IMR-90 (cell line): ENCODE measurements at regions not wholly inside any gene's neighbourhood (a gene's known extent, or its start where the extent isn't known, plus 50 kb on each side); places are given as distances from the start of the nearest gene placed in this dataset.

ENCODE experiments used
- ATAC-seq: fragments of 200-7000 bp; cut with Tn5 transposase; 2 replicates; pipeline ENCODE4 v1.9.1; 2020; ENCODE audit warnings: low read depth, mild to moderate bottlenecking, moderate library complexity
- BruUV-seq: library from RNA; stranded (reverse); fragments of 400-500 nt; replicated peaks from 2 replicates; lab custom pipeline; 2021; lab: Mats Ljungman, UMichigan
- CTCF ChIA-PET: fragments of 300-600 bp; formaldehyde crosslinking; extraction: SDS; loops from one replicate; lab custom pipeline; 2021; ENCODE audit warnings: antibody characterized with exemption; lab: Yijun Ruan, JAX
- POLR2A ChIA-PET: fragments of 300-600 bp; sonication (Branson Sonifier 250); formaldehyde crosslinking; loops from one replicate; lab custom pipeline; 2022; ENCODE audit warnings: antibody characterized with exemption; ENCODE audit not compliant: unreplicated experiment; lab: Charles Lee
- DNase-seq: peaks from one replicate; pipeline ENCODE4 v3.0.0; 2013
- H2AFZ ChIP-seq: replicated peaks from 2 replicates; pipeline ENCODE3; 2013; ENCODE audit warnings: low read length, mild to moderate bottlenecking; ENCODE audit not compliant: poor library complexity
- H2AK5ac ChIP-seq: 2 replicates; pipeline ENCODE4 v1.6.1; 2013; ENCODE audit warnings: low read depth, low read length, inconsistent platforms
- H2AK9ac ChIP-seq: replicated peaks from 2 replicates; pipeline ENCODE3; 2013; ENCODE audit warnings: mild to moderate bottlenecking, low read depth, low read length, moderate library complexity; ENCODE audit not compliant: poor library complexity
- H2BK120ac ChIP-seq: 2 replicates; pipeline ENCODE4 v1.6.1; 2013; ENCODE audit warnings: low read depth, low read length, inconsistent platforms
- H2BK15ac ChIP-seq: 3 replicates; pipeline ENCODE4 v1.6.1; 2013; ENCODE audit warnings: low read depth, low read length, inconsistent platforms
- H2BK20ac ChIP-seq: 2 replicates; pipeline ENCODE4 v1.6.1; 2013; ENCODE audit warnings: low read depth, mild to moderate bottlenecking, inconsistent platforms, low read length, moderate library complexity
- H2BK5ac ChIP-seq: 2 replicates; pipeline ENCODE4 v1.6.1; 2013; ENCODE audit warnings: mild to moderate bottlenecking, low read depth, low read length, inconsistent platforms; ENCODE audit not compliant: poor library complexity, severe bottlenecking
- H3K14ac ChIP-seq: replicated peaks from 2 replicates; pipeline ENCODE4 v1.6.1; 2013; ENCODE audit warnings: low read depth, low read length, inconsistent platforms
- H3K18ac ChIP-seq: 2 replicates; pipeline ENCODE4 v1.6.1; 2013; ENCODE audit warnings: low read depth, low read length, control low read depth
- H3K23ac ChIP-seq: 2 replicates; pipeline ENCODE4 v1.6.1; 2013; ENCODE audit warnings: low read depth, low read length, inconsistent platforms
- H3K27ac ChIP-seq: 2 replicates; pipeline ENCODE4 v1.5.1; 2013; ENCODE audit warnings: mild to moderate bottlenecking, control low read depth, low read length; ENCODE audit not compliant: insufficient read depth
- H3K27me3 ChIP-seq: 2 replicates; pipeline ENCODE4 v1.6.1; 2013; ENCODE audit warnings: low read length; ENCODE audit not compliant: control insufficient read depth, insufficient read depth
- H3K36me3 ChIP-seq: 2 replicates; pipeline ENCODE4 v1.6.1; 2013; ENCODE audit warnings: low read length, mixed read lengths; ENCODE audit not compliant: control insufficient read depth, insufficient read depth
- H3K4ac ChIP-seq: 2 replicates; pipeline ENCODE4 v1.6.1; 2013; ENCODE audit warnings: low read depth, low read length, inconsistent platforms
- H3K4me1 ChIP-seq: 2 replicates; pipeline ENCODE4 v1.6.1; 2013; ENCODE audit warnings: low read length, mixed read lengths; ENCODE audit not compliant: control insufficient read depth, insufficient read depth
- H3K4me2 ChIP-seq: 2 replicates; pipeline ENCODE4 v1.6.1; 2013; ENCODE audit warnings: low read depth, mild to moderate bottlenecking, control low read depth, low read length, moderate library complexity
- H3K4me3 ChIP-seq: 2 replicates; pipeline ENCODE4 v1.5.1; 2013; ENCODE audit warnings: low read depth, mild to moderate bottlenecking, control low read depth, low read length, moderate library complexity; ENCODE audit not compliant: insufficient read depth
- H3K56ac ChIP-seq: 2 replicates; pipeline ENCODE4 v1.6.1; 2013; ENCODE audit warnings: low read length, inconsistent platforms; ENCODE audit not compliant: insufficient read depth; ENCODE audit errors: extremely low read depth
- H3K79me1 ChIP-seq, 2 experiments: 2 replicates each; pipeline ENCODE4 v1.6.1; 2013; ENCODE audit warnings: low read length in 2 of 2, inconsistent platforms in 1 of 2, low read depth in 1 of 2
- H3K9ac ChIP-seq: 2 replicates; pipeline ENCODE4 v1.6.1; 2013; ENCODE audit warnings: low read depth, low read length, control low read depth
- H3K9me1 ChIP-seq: 2 replicates; pipeline ENCODE4 v1.6.1; 2013; ENCODE audit warnings: low read length, inconsistent platforms; ENCODE audit not compliant: insufficient read depth
- H3K9me3 ChIP-seq: 2 replicates; pipeline ENCODE4 v1.6.1; 2013; ENCODE audit warnings: low read length; ENCODE audit not compliant: control insufficient read depth, insufficient read depth
- H4K20me1 ChIP-seq: 2 replicates; pipeline ENCODE4 v1.6.1; 2013; ENCODE audit warnings: low read length, inconsistent platforms; ENCODE audit not compliant: insufficient read depth
- H4K5ac ChIP-seq: 2 replicates; pipeline ENCODE4 v1.6.1; 2013; ENCODE audit warnings: mild to moderate bottlenecking, low read depth, low read length, control low read depth
- H4K8ac ChIP-seq, 2 experiments: 2 replicates each; pipeline ENCODE4 v1.6.1; 2013; ENCODE audit warnings: low read depth in 2 of 2, low read length in 2 of 2, control low read depth in 1 of 2, inconsistent platforms in 1 of 2
- H4K91ac ChIP-seq: 2 replicates; pipeline ENCODE4 v1.6.1; 2013; ENCODE audit warnings: low read depth, low read length, inconsistent platforms; ENCODE audit not compliant: insufficient read depth
- BHLHE40 ChIP-seq: fragments of 150-350 bp; IDR thresholded peaks from 2 replicates; pipeline ENCODE4 v1.6.1; 2016; ENCODE audit warnings: mild to moderate bottlenecking, low read depth, low read length
- CEBPB ChIP-seq: IDR thresholded peaks from 2 replicates; pipeline ENCODE4 v1.6.1; 2012; ENCODE audit warnings: low read depth, low read length, improper control_type of control experiment
- CHD1 ChIP-seq: IDR thresholded peaks from 2 replicates; pipeline ENCODE4 v1.6.1; 2012; ENCODE audit warnings: low read depth, low read length, improper control_type of control experiment
- FOS ChIP-seq: fragments of 150-350 bp; IDR thresholded peaks from 2 replicates; pipeline ENCODE4 v1.6.1; 2016; ENCODE audit warnings: low read depth, low read length
- MAFK ChIP-seq: IDR thresholded peaks from 2 replicates; pipeline ENCODE4 v1.6.1; 2012; ENCODE audit warnings: low read depth, low read length, improper control_type of control experiment
- MAZ ChIP-seq: IDR thresholded peaks from 2 replicates; pipeline ENCODE4 v1.6.1; 2012; ENCODE audit warnings: low read depth, mild to moderate bottlenecking, low read length, improper control_type of control experiment, moderate library complexity, borderline replicate concordance
- NFE2L2 ChIP-seq: fragments of 150-350 bp; IDR thresholded peaks from 2 replicates; pipeline ENCODE4 v1.6.1; 2016; ENCODE audit warnings: low read depth, mild to moderate bottlenecking, low read length
- POLR2A ChIP-seq: IDR thresholded peaks from 2 replicates; pipeline ENCODE4 v1.6.1; 2012; ENCODE audit warnings: mild to moderate bottlenecking, low read depth, low read length
- RAD21 ChIP-seq: IDR thresholded peaks from 2 replicates; pipeline ENCODE4 v1.6.1; 2012; ENCODE audit warnings: low read length, improper control_type of control experiment
- RFX5 ChIP-seq: IDR thresholded peaks from 2 replicates; pipeline ENCODE4 v1.8.0; 2012; ENCODE audit warnings: low read depth, mild to moderate bottlenecking, low read length, moderate library complexity
- SMC3 ChIP-seq: fragments of 150-350 bp; IDR thresholded peaks from 2 replicates; pipeline ENCODE4 v1.6.1; 2016; ENCODE audit warnings: low read depth, mild to moderate bottlenecking, antibody characterized with exemption, low read length, moderate library complexity
- WGBS, 2 experiments: methylation state at CpG; one replicate each; pipeline versions ENCODE4 v1.1.5 to v1.1.7; 2013; ENCODE audit warnings: missing lambda C conversion rate in 2 of 2; ENCODE audit not compliant: insufficient read length in 1 of 2; ENCODE audit errors: extremely low coverage in 2 of 2; 5-methylcytosine and 5-hydroxymethylcytosine counted together
- dilution Hi-C: fragments of 300-500 bp; cut with HindIII; formaldehyde crosslinking; loops from one replicate; pipeline ENCODE4 v1.14.3; 2018; ENCODE audit warnings: low sequenced_read_pairs; ENCODE audit not compliant: unreplicated experiment
- in situ Hi-C: fragments of 300-500 bp; cut with MboI; formaldehyde crosslinking; loops from 3 replicates; pipeline ENCODE4 v1.14.3; 2019; ENCODE audit warnings: low sequenced_read_pairs, inconsistent platforms, mixed read lengths
- intact Hi-C: fragments of 100-400 bp; cut with micrococcal nuclease; formaldehyde crosslinking; loops from 2 replicates; pipeline ENCODE4 v1.10.0; 2022
- TF ChIP-seq, protein P1 (sequence below): fragments of 150-350 bp; IDR thresholded peaks from 2 replicates; pipeline ENCODE4 v1.6.1; 2016; ENCODE audit warnings: low read depth, mild to moderate bottlenecking, low read length, moderate library complexity, borderline replicate concordance
- TF ChIP-seq, protein P2 (sequence below): fragments of 150-350 bp; IDR thresholded peaks from 2 replicates; pipeline ENCODE4 v1.6.1; 2017; ENCODE audit warnings: mild to moderate bottlenecking, antibody characterized with exemption, low read length, low read depth
- TF ChIP-seq, protein P3 (sequence below): conservative IDR thresholded peaks from 2 replicates; pipeline ENCODE4 v1.5.1; 2012; ENCODE audit warnings: mild to moderate bottlenecking, low read depth, low read length, improper control_type of control experiment

DNA sequence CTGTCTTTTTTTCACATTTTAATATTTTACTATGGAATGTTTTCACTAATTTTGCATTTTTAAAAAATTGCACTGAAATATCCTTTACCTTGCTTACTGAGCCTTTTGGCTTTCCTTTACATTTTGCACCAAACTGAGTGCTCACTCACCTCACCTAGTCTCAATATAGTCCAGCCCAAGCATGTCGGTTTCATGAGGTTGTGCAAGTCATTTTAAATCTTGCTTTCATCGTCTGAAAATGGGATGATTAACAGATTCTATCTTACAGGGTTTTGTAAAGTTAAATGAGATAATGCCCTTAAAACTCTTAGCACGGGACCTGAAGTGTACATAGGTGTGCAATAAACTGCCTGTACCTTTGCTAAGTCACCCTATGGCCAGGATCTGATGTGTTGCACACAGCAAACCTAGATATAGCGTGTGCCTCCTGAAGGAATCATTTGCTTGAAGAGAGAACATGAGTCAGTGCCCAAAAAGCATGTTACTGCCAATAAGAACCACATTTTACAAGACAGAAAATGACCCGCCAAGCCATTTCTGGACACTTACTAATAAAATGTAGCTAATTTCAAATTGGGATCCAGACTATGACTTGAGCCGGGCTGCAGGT lies 199.8 kb downstream of the JCAD start:
- H3K79me1 ChIP-seq = no peaks in the 10 kb centered on the region
- no peak overlapping the region for H4K5ac ChIP-seq
- no peak overlapping the region for H3K27ac ChIP-seq
- BruUV-seq = no TSS peak
- no peak overlapping the region for H3K14ac ChIP-seq
- no peaks in the 10 kb centered on the region for H3K36me3 ChIP-seq
- H2AK5ac ChIP-seq = peak overlapping the region; percentile 60; the same call in 1 of the 2 replicates
- H3K9me3 ChIP-seq = no peaks in the 10 kb centered on the region
- ChIA-PET POLR2A (interaction anchor here (0.6 kb wide), 1 partner anchor 179 kb away, joined by 7 read pairs; no protein-coding TSS in a partner anchor), CTCF (interaction anchor here (0.5 to 0.9 kb wide), 3 partner anchors 134 to 281 kb away, joined by 3 to 5 read pairs (median 5); no protein-coding TSS in a partner anchor)
- no peak overlapping the region for H3K18ac ChIP-seq
- no peak overlapping the region for H3K4ac ChIP-seq
- no peak overlapping the region for H2AFZ ChIP-seq
- intact Hi-C loops (loop anchor here (5.0 to 10.0 kb wide), 3 partner anchors 57 to 325 kb away; no protein-coding TSS in a partner anchor), dilution Hi-C loops (no loop called here), in situ Hi-C loops (no loop called here)
- H4K8ac ChIP-seq = no peak overlapping the region; a peak in 1 of 4 replicates
- no peak overlapping the region for H2AK9ac ChIP-seq
- H2BK20ac ChIP-seq = peak overlapping the region; percentile 48
- WGBS, 2 experiments = 90% methylated on average over 2 of the region's 6 CpGs; no CpG with 5 or more reads in 1 of the 2 experiments
- no peak for TF ChIP-seq SMC3
- no peak for TF ChIP-seq CHD1
- TF ChIP-seq, protein P1, sequence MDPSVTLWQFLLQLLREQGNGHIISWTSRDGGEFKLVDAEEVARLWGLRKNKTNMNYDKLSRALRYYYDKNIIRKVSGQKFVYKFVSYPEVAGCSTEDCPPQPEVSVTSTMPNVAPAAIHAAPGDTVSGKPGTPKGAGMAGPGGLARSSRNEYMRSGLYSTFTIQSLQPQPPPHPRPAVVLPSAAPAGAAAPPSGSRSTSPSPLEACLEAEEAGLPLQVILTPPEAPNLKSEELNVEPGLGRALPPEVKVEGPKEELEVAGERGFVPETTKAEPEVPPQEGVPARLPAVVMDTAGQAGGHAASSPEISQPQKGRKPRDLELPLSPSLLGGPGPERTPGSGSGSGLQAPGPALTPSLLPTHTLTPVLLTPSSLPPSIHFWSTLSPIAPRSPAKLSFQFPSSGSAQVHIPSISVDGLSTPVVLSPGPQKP = no peak
- no peak for TF ChIP-seq FOS
- TF ChIP-seq BHLHE40 = no peak
- TF ChIP-seq POLR2A = no peak
- TF ChIP-seq, protein P2, sequence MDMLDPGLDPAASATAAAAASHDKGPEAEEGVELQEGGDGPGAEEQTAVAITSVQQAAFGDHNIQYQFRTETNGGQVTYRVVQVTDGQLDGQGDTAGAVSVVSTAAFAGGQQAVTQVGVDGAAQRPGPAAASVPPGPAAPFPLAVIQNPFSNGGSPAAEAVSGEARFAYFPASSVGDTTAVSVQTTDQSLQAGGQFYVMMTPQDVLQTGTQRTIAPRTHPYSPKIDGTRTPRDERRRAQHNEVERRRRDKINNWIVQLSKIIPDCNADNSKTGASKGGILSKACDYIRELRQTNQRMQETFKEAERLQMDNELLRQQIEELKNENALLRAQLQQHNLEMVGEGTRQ = no peak
- TF ChIP-seq RAD21 = no peak
- TF ChIP-seq MAZ = no peak
- TF ChIP-seq, protein P3, sequence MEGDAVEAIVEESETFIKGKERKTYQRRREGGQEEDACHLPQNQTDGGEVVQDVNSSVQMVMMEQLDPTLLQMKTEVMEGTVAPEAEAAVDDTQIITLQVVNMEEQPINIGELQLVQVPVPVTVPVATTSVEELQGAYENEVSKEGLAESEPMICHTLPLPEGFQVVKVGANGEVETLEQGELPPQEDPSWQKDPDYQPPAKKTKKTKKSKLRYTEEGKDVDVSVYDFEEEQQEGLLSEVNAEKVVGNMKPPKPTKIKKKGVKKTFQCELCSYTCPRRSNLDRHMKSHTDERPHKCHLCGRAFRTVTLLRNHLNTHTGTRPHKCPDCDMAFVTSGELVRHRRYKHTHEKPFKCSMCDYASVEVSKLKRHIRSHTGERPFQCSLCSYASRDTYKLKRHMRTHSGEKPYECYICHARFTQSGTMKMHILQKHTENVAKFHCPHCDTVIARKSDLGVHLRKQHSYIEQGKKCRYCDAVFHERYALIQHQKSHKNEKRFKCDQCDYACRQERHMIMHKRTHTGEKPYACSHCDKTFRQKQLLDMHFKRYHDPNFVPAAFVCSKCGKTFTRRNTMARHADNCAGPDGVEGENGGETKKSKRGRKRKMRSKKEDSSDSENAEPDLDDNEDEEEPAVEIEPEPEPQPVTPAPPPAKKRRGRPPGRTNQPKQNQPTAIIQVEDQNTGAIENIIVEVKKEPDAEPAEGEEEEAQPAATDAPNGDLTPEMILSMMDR = no peak
- no peak for TF ChIP-seq CEBPB
- TF ChIP-seq RFX5 = no peak
- TF ChIP-seq MAFK = no peak
- no peak for TF ChIP-seq NFE2L2
- H4K91ac ChIP-seq = no peak overlapping the region
- no peak overlapping the region for H2BK15ac ChIP-seq
- H3K56ac ChIP-seq = no peak overlapping the region
- no peak overlapping the region for H2BK5ac ChIP-seq
- H2BK120ac ChIP-seq = 0 out of 2 replicates have a peak overlapping the region, but pooled peaks have one; percentile 16
- peaks cover 9% of the 10 kb centered on the region for H3K4me1 ChIP-seq
- H3K4me2 ChIP-seq = no peak overlapping the region
- no peaks in the 10 kb centered on the region for H3K27me3 ChIP-seq
- peak overlapping the region; percentile 56; the same call in 1 of the 2 replicates for H3K23ac ChIP-seq
- DNase-seq (peak; percentile 21), ATAC-seq (no peak)
- no peak overlapping the region for H3K4me3 ChIP-seq
- no peak overlapping the region for H3K9ac ChIP-seq
- H3K9me1 ChIP-seq = peaks cover 4% of the 10 kb centered on the region
- no peaks in the 10 kb centered on the region for H4K20me1 ChIP-seq
